H1 (cell line): ENCODE measurements at regions not wholly inside any gene's neighbourhood (a gene's known extent, or its start where the extent isn't known, plus 50 kb on each side); places are given as distances from the start of the nearest gene placed in this dataset.

Experiments
- CHD1 ChIP-seq: IDR thresholded peaks from 2 replicates; pipeline ENCODE4 v1.6.1; 2012; ENCODE audit warnings: low read depth, low read length, improper control_type of control experiment
- CHD2 ChIP-seq: IDR thresholded peaks from 2 replicates; pipeline ENCODE4 v1.6.1; 2012; ENCODE audit warnings: low read length, improper control_type of control experiment
- CHD7 ChIP-seq: fragments of 300-600 bp; sonication (generic); IDR thresholded peaks from 2 replicates; pipeline ENCODE4 v1.7.1; 2012; ENCODE audit warnings: low read length, moderate library complexity, mild to moderate bottlenecking, inconsistent platforms; ENCODE audit not compliant: insufficient replicate concordance
- CTBP2 ChIP-seq: IDR thresholded peaks from 2 replicates; pipeline ENCODE4 v1.7.0; 2011; ENCODE audit warnings: borderline replicate concordance, mild to moderate bottlenecking, moderate library complexity, mixed read lengths, low read length; ENCODE audit not compliant: insufficient read depth, insufficient read length
- EZH2 ChIP-seq: fragments of 200-600 bp; sonication (generic); IDR thresholded peaks from 2 replicates; pipeline ENCODE4 v1.7.1; 2012; ENCODE audit warnings: low read depth, mild to moderate bottlenecking, moderate library complexity, low read length, inconsistent platforms; ENCODE audit not compliant: severe bottlenecking
- NRF1 ChIP-seq: IDR thresholded peaks from 2 replicates; pipeline ENCODE4 v1.6.1; 2011; ENCODE audit warnings: mild to moderate bottlenecking, low read depth, low read length, improper control_type of control experiment
- POLR2AphosphoS5 ChIP-seq: IDR thresholded peaks from 2 replicates; pipeline ENCODE4 v1.6.1; 2011; ENCODE audit warnings: low read depth, low read length
- SIX5 ChIP-seq: IDR thresholded peaks from 2 replicates; pipeline ENCODE4 v1.6.1; 2011; ENCODE audit warnings: mild to moderate bottlenecking, low read depth, low read length
- SRF ChIP-seq: IDR thresholded peaks from 2 replicates; pipeline ENCODE4 v1.6.1; 2011; ENCODE audit warnings: mild to moderate bottlenecking, low read depth, low read length, moderate library complexity
- TEAD4 ChIP-seq: IDR thresholded peaks from 2 replicates; pipeline ENCODE4 v1.6.1; 2012; ENCODE audit warnings: low read depth, low read length, inconsistent platforms, mixed read lengths

- TF ChIP-seq CHD7 (no peak), CHD1 (no peak), NRF1 (no peak), CHD2 (no peak), SRF (no peak), EZH2 (no peak), SIX5 (no peak), TEAD4 (no peak), CTBP2 (no peak), POLR2AphosphoS5 (no peak)
Measured at GRCh38 chr12:41652981-41653380, 464.9 kb downstream of the PDZRN4 start (continued).
